NCI-H2107 treated with DMSO at 0.1 percent for 48 hours (cell line): ENCODE measurements at regions not wholly inside any gene's neighbourhood (a gene's known extent, or its start where the extent isn't known, plus 50 kb on each side); places are given as distances from the start of the nearest gene placed in this dataset.
"Not testable (repeated sequence)": the region's sequence is repeated elsewhere in the genome, so short reads cannot be mapped to it uniquely, and the experiment has no call there.

ENCODE experiments used
- DNase-seq: peaks from one replicate; lab custom pipeline; 2025; ENCODE audit not compliant: unreplicated experiment; lab: John Stamatoyannopoulos, UW

GRCh38 chr20:19834287-19834686, 76.2 kb downstream of the RIN2 start:
- no peak for DNase-seq

GRCh38 chr20:19834783-19835182, 76.7 kb downstream of the RIN2 start:
- DNase-seq, result no peak

GRCh38 chr20:19835533-19836222, 77.6 kb downstream of the RIN2 start:
- DNase-seq, result no peak

- DNase-seq, result no peak
Measured at GRCh38 chr20:19838468-19838867, 80.4 kb downstream of the RIN2 start.

GRCh38 chr20:19839053-19839452, 81.0 kb downstream of the RIN2 start:
- DNase-seq, result no peak

GRCh38 chr20:19840111-19840710, 82.2 kb downstream of the RIN2 start:
- DNase-seq, result no peak

GRCh38 chr20:19841740-19842139, 83.7 kb downstream of the RIN2 start:
- DNase-seq, result no peak

- not testable (repeated sequence) for DNase-seq
Measured at GRCh38 chr20:19844850-19845249, 86.8 kb downstream of the RIN2 start.

- no peak for DNase-seq
Measured at GRCh38 chr20:19847383-19847782, 89.3 kb downstream of the RIN2 start.

- DNase-seq, result no peak
Measured at GRCh38 chr20:19849341-19850197, 91.5 kb downstream of the RIN2 start.

- no peak for DNase-seq
Measured at GRCh38 chr20:19850198-19850533, 92.1 kb downstream of the RIN2 start.

- no peak for DNase-seq
Measured at GRCh38 chr20:19851861-19852260, 93.8 kb downstream of the RIN2 start.

- no peak for DNase-seq
Measured at GRCh38 chr20:19855416-19855815, 97.4 kb downstream of the RIN2 start.

- DNase-seq, result no peak
Measured at GRCh38 chr20:19858466-19859371, 100.7 kb downstream of the RIN2 start.

GRCh38 chr20:19859444-19859843, 101.4 kb downstream of the RIN2 start:
- DNase-seq, result no peak

- no peak for DNase-seq
Measured at GRCh38 chr20:19860737-19861136, 102.7 kb downstream of the RIN2 start.

GRCh38 chr20:19861147-19861759, 103.2 kb downstream of the RIN2 start:
- DNase-seq, result no peak

- DNase-seq, result no peak
Measured at GRCh38 chr20:19864130-19864529, 106.1 kb downstream of the RIN2 start.

- no peak for DNase-seq
Measured at GRCh38 chr20:19866070-19866469, 108.0 kb downstream of the RIN2 start.

- DNase-seq, result no peak
Measured at GRCh38 chr20:19867074-19867473, 109.0 kb downstream of the RIN2 start.

GRCh38 chr20:19867940-19868371, 109.9 kb downstream of the RIN2 start:
- DNase-seq, result no peak
